HG03097 (cell line): ENCODE measurements at regions not wholly inside any gene's neighbourhood (a gene's known extent, or its start where the extent isn't known, plus 50 kb on each side); places are given as distances from the start of the nearest gene placed in this dataset.
"Not testable (repeated sequence)": the region's sequence is repeated elsewhere in the genome, so short reads cannot be mapped to it uniquely, and the experiment has no call there.

Experiments
- ATAC-seq: cut with Tn5 transposase; IDR thresholded peaks from one replicate; pipeline ENCODE4 v1.9.1; 2021; ENCODE audit not compliant: unreplicated experiment, low FRiP score

GRCh38 chr5:28430565-28431178 is 1392.3 kb upstream of the CDH9 start:
- ATAC-seq = no peak

- ATAC-seq = no peak
Measured at GRCh38 chr5:28421141-28421540, 1382.8 kb upstream of the CDH9 start.

GRCh38 chr5:28415791-28416443 is 1377.5 kb upstream of the CDH9 start:
- no peak for ATAC-seq

GRCh38 chr5:28414619-28415018 is 1376.2 kb upstream of the CDH9 start:
- no peak for ATAC-seq

GRCh38 chr5:28408651-28409050 is 1370.3 kb upstream of the CDH9 start:
- ATAC-seq = no peak

- ATAC-seq = no peak
Measured at GRCh38 chr5:28408186-28408585, 1369.8 kb upstream of the CDH9 start.

GRCh38 chr5:28404363-28405071 is 1366.1 kb upstream of the CDH9 start:
- ATAC-seq = no peak

GRCh38 chr5:28403846-28404245 is 1365.5 kb upstream of the CDH9 start:
- ATAC-seq = no peak

GRCh38 chr5:28402590-28403301 is 1364.4 kb upstream of the CDH9 start:
- ATAC-seq = no peak

GRCh38 chr5:28400076-28400475 is 1361.7 kb upstream of the CDH9 start:
- no peak for ATAC-seq

GRCh38 chr5:28399211-28399610 is 1360.8 kb upstream of the CDH9 start:
- ATAC-seq = no peak

- ATAC-seq = no peak
Measured at GRCh38 chr5:28398185-28398584, 1359.8 kb upstream of the CDH9 start.

- no peak for ATAC-seq
Measured at GRCh38 chr5:28397502-28397941, 1359.1 kb upstream of the CDH9 start.

GRCh38 chr5:28391277-28391676 is 1352.9 kb upstream of the CDH9 start:
- ATAC-seq = no peak

- no peak for ATAC-seq
Measured at GRCh38 chr5:28390341-28390740, 1352.0 kb upstream of the CDH9 start.

GRCh38 chr5:28389727-28390126 is 1351.3 kb upstream of the CDH9 start:
- not testable (repeated sequence) for ATAC-seq

GRCh38 chr5:28388428-28388827 is 1350.0 kb upstream of the CDH9 start:
- no peak for ATAC-seq

GRCh38 chr5:28386712-28387111 is 1348.3 kb upstream of the CDH9 start:
- no peak for ATAC-seq

- ATAC-seq = no peak
Measured at GRCh38 chr5:28380167-28380566, 1341.8 kb upstream of the CDH9 start.

- ATAC-seq = no peak
Measured at GRCh38 chr5:28374492-28374967, 1336.1 kb upstream of the CDH9 start.

GRCh38 chr5:28370896-28371295 is 1332.5 kb upstream of the CDH9 start:
- ATAC-seq = no peak
